HG02973 (cell line): ENCODE measurements at regions not wholly inside any gene's neighbourhood (a gene's known extent, or its start where the extent isn't known, plus 50 kb on each side); places are given as distances from the start of the nearest gene placed in this dataset.
"Not testable (repeated sequence)": the region's sequence is repeated elsewhere in the genome, so short reads cannot be mapped to it uniquely, and the experiment has no call there.

Experiments
- ATAC-seq: cut with Tn5 transposase; IDR thresholded peaks from one replicate; pipeline ENCODE4 v1.9.1; 2021; ENCODE audit warnings: moderate library complexity; ENCODE audit not compliant: unreplicated experiment

GRCh38 chr2:83339942-83340341, 1119.1 kb downstream of the SUCLG1 start:
- ATAC-seq, result not testable (repeated sequence)

- ATAC-seq, result no peak
Measured at GRCh38 chr2:83331810-83332209, 1127.3 kb downstream of the SUCLG1 start.

GRCh38 chr2:83323038-83323437, 1136.0 kb downstream of the SUCLG1 start:
- ATAC-seq, result no peak

- ATAC-seq, result no peak
Measured at GRCh38 chr2:83320053-83320452, 1139.0 kb downstream of the SUCLG1 start.

GRCh38 chr2:83305758-83306378, 1153.2 kb downstream of the SUCLG1 start:
- ATAC-seq, result no peak

GRCh38 chr2:83291083-83291482, 1168.0 kb downstream of the SUCLG1 start:
- no peak for ATAC-seq

GRCh38 chr2:83282841-83283240, 1176.2 kb downstream of the SUCLG1 start:
- ATAC-seq, result no peak

GRCh38 chr2:83282043-83282795, 1176.9 kb downstream of the SUCLG1 start:
- ATAC-seq, result no peak

GRCh38 chr2:83280391-83280790, 1178.7 kb downstream of the SUCLG1 start:
- ATAC-seq, result no peak

- no peak for ATAC-seq
Measured at GRCh38 chr2:83273322-83273721, 1185.8 kb downstream of the SUCLG1 start.

GRCh38 chr2:83261591-83262136, 1197.4 kb downstream of the SUCLG1 start:
- no peak for ATAC-seq

- ATAC-seq, result no peak
Measured at GRCh38 chr2:83253848-83254247, 1205.2 kb downstream of the SUCLG1 start.

- ATAC-seq, result no peak
Measured at GRCh38 chr2:83251321-83251872, 1207.7 kb downstream of the SUCLG1 start.

- not testable (repeated sequence) for ATAC-seq
Measured at GRCh38 chr2:83245806-83246537, 1213.1 kb downstream of the SUCLG1 start.

GRCh38 chr2:83240611-83241010, 1218.5 kb downstream of the SUCLG1 start:
- ATAC-seq, result no peak

- ATAC-seq, result no peak
Measured at GRCh38 chr2:83238111-83238510, 1221.0 kb downstream of the SUCLG1 start.

- ATAC-seq, result no peak
Measured at GRCh38 chr2:83234246-83234645, 1224.8 kb downstream of the SUCLG1 start.

GRCh38 chr2:83233781-83234180, 1225.3 kb downstream of the SUCLG1 start:
- ATAC-seq, result no peak

- no peak for ATAC-seq
Measured at GRCh38 chr2:83233326-83233725, 1225.8 kb downstream of the SUCLG1 start.

- no peak for ATAC-seq
Measured at GRCh38 chr2:83229443-83229842, 1229.6 kb downstream of the SUCLG1 start.

- ATAC-seq, result no peak
Measured at GRCh38 chr2:83224591-83225200, 1234.4 kb downstream of the SUCLG1 start.
